Liver (tissue), 8 donors: ENCODE measurements at regions not wholly inside any gene's neighbourhood (a gene's known extent, or its start where the extent isn't known, plus 50 kb on each side); places are given as distances from the start of the nearest gene placed in this dataset.

ENCODE experiments used
- DNase-seq: peaks from one replicate; pipeline ENCODE4 v3.0.0-alpha.2; 2017; ENCODE audit warnings: low spot score
- H3K27ac ChIP-seq, 2 donors: one replicate each; pipeline ENCODE4 v1.7.0; 2013; ENCODE audit warnings: inconsistent platforms in 2 of 2, low read length in 2 of 2, control low read depth in 1 of 2, low read depth in 1 of 2, mild to moderate bottlenecking in 1 of 2
- H3K27me3 ChIP-seq, 4 donors: one replicate each; pipeline versions ENCODE4 v1.6.1 to v1.7.0; 2013; ENCODE audit warnings: low read length in 3 of 4, inconsistent platforms in 1 of 4, mild to moderate bottlenecking in 1 of 4, moderate library complexity in 1 of 4; ENCODE audit not compliant: control insufficient read depth in 4 of 4, insufficient read depth in 4 of 4
- H3K36me3 ChIP-seq, 4 donors: one replicate each; pipeline versions ENCODE4 v1.6.1 to v1.7.0; 2013; ENCODE audit warnings: low read length in 3 of 4, mild to moderate bottlenecking in 3 of 4, low read depth in 1 of 4, moderate library complexity in 1 of 4; ENCODE audit not compliant: control insufficient read depth in 4 of 4, insufficient read depth in 3 of 4
- H3K4me1 ChIP-seq, 4 donors: one replicate each; pipeline versions ENCODE4 v1.6.1 to v1.7.0; 2013; ENCODE audit warnings: low read length in 3 of 4, mild to moderate bottlenecking in 3 of 4, moderate library complexity in 1 of 4; ENCODE audit not compliant: control insufficient read depth in 4 of 4, insufficient read depth in 4 of 4
- H3K4me3 ChIP-seq, 3 donors: one replicate each; pipeline versions ENCODE4 v1.6.1 to v1.7.0; 2013; ENCODE audit warnings: low read length in 3 of 3, control low read depth in 1 of 3, low read depth in 1 of 3, mild to moderate bottlenecking in 1 of 3
- H3K9ac ChIP-seq, 2 donors: one replicate each; pipeline ENCODE4 v1.7.0; 2013; ENCODE audit warnings: low read length in 2 of 2, mild to moderate bottlenecking in 2 of 2, moderate library complexity in 2 of 2, control low read depth in 1 of 2, low read depth in 1 of 2
- H3K9me3 ChIP-seq, 4 donors: one replicate each; pipeline versions ENCODE4 v1.6.1 to v1.7.0; 2013; ENCODE audit warnings: low read length in 3 of 4; ENCODE audit not compliant: control insufficient read depth in 4 of 4
- ATF3 ChIP-seq: IDR thresholded peaks from 2 replicates; pipeline ENCODE4 v1.6.1; 2016; ENCODE audit warnings: antibody characterized with exemption
- CTCF ChIP-seq: fragments of 150-350 bp; IDR thresholded peaks from 2 replicates; pipeline ENCODE4 v1.5.1; 2017; ENCODE audit warnings: improper control_type of control experiment, low read depth, low read length; ENCODE audit not compliant: missing input control
- EGR1 ChIP-seq, 2 donors: IDR thresholded peaks; 2 replicates each; pipeline ENCODE4 v1.6.1; 2016 to 2018; ENCODE audit warnings: antibody characterized with exemption in 2 of 2, low read depth in 2 of 2
- FOXA1 ChIP-seq: IDR thresholded peaks from 2 replicates; pipeline ENCODE4 v1.6.1; 2016; ENCODE audit warnings: antibody characterized with exemption
- FOXA2 ChIP-seq: IDR thresholded peaks from 2 replicates; pipeline ENCODE4 v1.6.1; 2016; ENCODE audit warnings: antibody characterized with exemption
- GABPA ChIP-seq, 2 donors: IDR thresholded peaks in 1 of 2; conservative IDR thresholded peaks in 1 of 2; 2 replicates each; pipeline ENCODE4 v1.6.1; 2016; ENCODE audit warnings: antibody characterized with exemption in 2 of 2, mild to moderate bottlenecking in 1 of 2, moderate library complexity in 1 of 2
- HNF4G ChIP-seq: IDR thresholded peaks from 2 replicates; pipeline ENCODE4 v1.6.1; 2016; ENCODE audit warnings: antibody characterized with exemption
- JUND ChIP-seq, 2 donors: IDR thresholded peaks; 2 replicates each; pipeline ENCODE4 v1.6.1; 2016; ENCODE audit warnings: antibody characterized with exemption in 2 of 2
- MAX ChIP-seq: IDR thresholded peaks from 2 replicates; pipeline ENCODE4 v1.6.1; 2016; ENCODE audit warnings: antibody characterized with exemption
- NR2F2 ChIP-seq: IDR thresholded peaks from 2 replicates; pipeline ENCODE4 v1.6.1; 2016; ENCODE audit warnings: antibody characterized with exemption
- RAD21 ChIP-seq, 2 donors: IDR thresholded peaks; 2 replicates each; pipeline ENCODE4 v1.6.1; 2016; ENCODE audit warnings: antibody characterized with exemption in 2 of 2, mild to moderate bottlenecking in 2 of 2
- RXRA ChIP-seq, 2 donors: IDR thresholded peaks; 2 replicates each; pipeline ENCODE4 v1.6.1; 2017 to 2018; ENCODE audit warnings: antibody characterized with exemption in 2 of 2, mild to moderate bottlenecking in 1 of 2
- SP1 ChIP-seq: IDR thresholded peaks from 2 replicates; pipeline ENCODE4 v1.6.1; 2018; ENCODE audit warnings: antibody characterized with exemption, mild to moderate bottlenecking
- YY1 ChIP-seq: IDR thresholded peaks from 2 replicates; pipeline ENCODE4 v1.6.1; 2016; ENCODE audit warnings: antibody characterized with exemption, mild to moderate bottlenecking
- ZBTB33 ChIP-seq: IDR thresholded peaks from 2 replicates; pipeline ENCODE4 v1.6.1; 2016; ENCODE audit warnings: antibody characterized with exemption
- WGBS: extraction: QIAGEN DNeasy Blood & Tissue Kit; methylation state at CpG from one replicate; pipeline ENCODE4 v1.1.7; 2013; 5-methylcytosine and 5-hydroxymethylcytosine counted together
- donor health status: healthy.
- donor health status: healthy.
- donor health status: healthy.
- donor health status: healthy.
- donor health status: healthy.

GRCh38 chr10:130662775-130663174 lies 526.6 kb downstream of the GLRX3 start (continued):
- TF ChIP-seq ATF3, result no peak
- TF ChIP-seq GABPA (IDR thresholded peaks at IDR 0.05 in 1 of 2, conservative IDR thresholded peaks at IDR 0.05 in 1 of 2), result no peak

- Histone ChIP-seq H3K9ac (no peak overlapping the region), H3K9me3 (no peaks in the 10 kb centered on the region), H3K27me3 (no peaks in the 10 kb centered on the region), H3K27ac (no peak overlapping the region), H3K4me1 (no peaks in the 10 kb centered on the region), H3K36me3 (no peaks in the 10 kb centered on the region), H3K4me3 (no peak overlapping the region)
- no peak for DNase-seq
- TF ChIP-seq ATF3 (no peak), NR2F2 (no peak), JUND (IDR thresholded peaks at IDR 0.05) (no peak), YY1 (no peak), HNF4G (no peak), ZBTB33 (no peak), CTCF (no peak), EGR1 (IDR thresholded peaks at IDR 0.05; ENCODE audit: low read depth in 2 of 2) (no peak)
- WGBS, result 69% methylated on average over 6 of the region's 6 CpGs
These were observed 528.3 kb downstream of the GLRX3 start for GRCh38 chr10:130664526-130664925.

- Histone ChIP-seq H3K9ac (no peak overlapping the region), H3K9me3 (no peaks in the 10 kb centered on the region), H3K27me3 (no peaks in the 10 kb centered on the region), H3K4me1 (no peaks in the 10 kb centered on the region), H3K27ac (no peak overlapping the region), H3K36me3 (no peaks in the 10 kb centered on the region), H3K4me3 (no peak overlapping the region)
- TF ChIP-seq SP1 (no peak), RXRA (IDR thresholded peaks at IDR 0.05) (no peak), JUND (IDR thresholded peaks at IDR 0.05) (no peak), FOXA2 (no peak), HNF4G (no peak), GABPA (IDR thresholded peaks at IDR 0.05 in 1 of 2, conservative IDR thresholded peaks at IDR 0.05 in 1 of 2) (no peak), ZBTB33 (no peak), ATF3 (no peak), RAD21 (IDR thresholded peaks at IDR 0.05) (no peak), EGR1 (IDR thresholded peaks at IDR 0.05; ENCODE audit: low read depth in 2 of 2) (no peak), MAX (no peak), FOXA1 (no peak), CTCF (no peak), NR2F2 (no peak)
- WGBS, result 82% methylated on average over 9 of the region's 9 CpGs
- DNase-seq, result no peak
These were observed 530.0 kb downstream of the GLRX3 start for GRCh38 chr10:130666215-130666614.
